ENCODE measurements at regions not wholly inside any gene's neighbourhood (a gene's known extent, or its start where the extent isn't known, plus 50 kb on each side); places are given as distances from the start of the nearest gene placed in this dataset.

GRCh38 chr1:216794586-216794985 lies 71.4 kb upstream of the ESRRG start:
- no peak for TF ChIP-seq CTCF (IDR thresholded peaks at IDR 0.05)
- no peak for TF ChIP-seq POLR2AphosphoS5 (IDR thresholded peaks at IDR 0.05)
- TF ChIP-seq POLR2A (IDR thresholded peaks at IDR 0.05) = no peak
- TF ChIP-seq EP300 (IDR thresholded peaks at IDR 0.05) = no peak
